DND-41 (cell line): ENCODE measurements at regions not wholly inside any gene's neighbourhood (a gene's known extent, or its start where the extent isn't known, plus 50 kb on each side); places are given as distances from the start of the nearest gene placed in this dataset.

Experiments
- ATAC-seq: fragments of 200-7000 bp; cut with Tn5 transposase; 3 replicates; pipeline ENCODE4 v1.9.1; 2021; ENCODE audit warnings: low read depth; ENCODE audit not compliant: insufficient read depth
- DNase-seq: peaks from one replicate; pipeline ENCODE4 v3.0.0-alpha.2; 2020
- H2AFZ ChIP-seq: 2 replicates; pipeline ENCODE4 v1.6.0; 2012; ENCODE audit warnings: low read depth, low read length
- H3K27ac ChIP-seq: 2 replicates; pipeline ENCODE4 v1.5.1; 2012; ENCODE audit warnings: low read length, inconsistent platforms
- H3K27me3 ChIP-seq: fragments of 200-600 bp; sonication (generic); 2 replicates; pipeline ENCODE4 v1.6.0; 2012; ENCODE audit warnings: low read length, mild to moderate bottlenecking, inconsistent platforms; ENCODE audit not compliant: insufficient read depth, poor library complexity
- H3K36me3 ChIP-seq: 2 replicates; pipeline ENCODE4 v1.5.1; 2012; ENCODE audit warnings: low read length, inconsistent platforms; ENCODE audit not compliant: insufficient read depth
- H3K4me1 ChIP-seq: 2 replicates; pipeline ENCODE4 v1.5.1; 2012; ENCODE audit warnings: mild to moderate bottlenecking, low read length; ENCODE audit not compliant: insufficient read depth
- H3K4me2 ChIP-seq: 2 replicates; pipeline ENCODE4 v1.6.0; 2012; ENCODE audit warnings: mild to moderate bottlenecking, moderate library complexity, low read length, inconsistent platforms; ENCODE audit not compliant: insufficient read depth
- H3K4me3 ChIP-seq, 2 experiments: fragments of 200-600 bp in 1 of 2; shearing (Covaris generic) in 1 of 2; 2 replicates each; pipeline ENCODE4 v1.5.1; 2012 to 2016; ENCODE audit warnings: inconsistent platforms in 2 of 2, low read length in 2 of 2, mild to moderate bottlenecking in 2 of 2, low read depth in 1 of 2, moderate library complexity in 1 of 2
- H3K79me2 ChIP-seq: 2 replicates; pipeline ENCODE4 v1.6.0; 2012; ENCODE audit warnings: low read length, inconsistent platforms; ENCODE audit not compliant: insufficient read depth
- H3K9ac ChIP-seq: 2 replicates; pipeline ENCODE4 v1.6.0; 2012; ENCODE audit warnings: low read depth, mild to moderate bottlenecking, inconsistent platforms, low read length, moderate library complexity
- H3K9me3 ChIP-seq: 2 replicates; pipeline ENCODE4 v1.5.1; 2012; ENCODE audit warnings: low read length, moderate library complexity, mild to moderate bottlenecking, inconsistent platforms; ENCODE audit not compliant: insufficient read depth, severe bottlenecking
- H4K20me1 ChIP-seq: 2 replicates; pipeline ENCODE4 v1.6.0; 2012; ENCODE audit warnings: low read length; ENCODE audit not compliant: insufficient read depth
- EZH2 ChIP-seq: IDR thresholded peaks from 3 replicates; pipeline ENCODE4 v1.6.1; 2012; ENCODE audit warnings: borderline replicate concordance, low read depth, mild to moderate bottlenecking, moderate library complexity, low read length, inconsistent platforms; ENCODE audit not compliant: severe bottlenecking
- TF ChIP-seq, protein P1 (sequence below): IDR thresholded peaks from 2 replicates; pipeline ENCODE4 v1.5.1; 2012; ENCODE audit warnings: borderline replicate concordance, low read length, moderate library complexity, mild to moderate bottlenecking; ENCODE audit not compliant: poor library complexity, severe bottlenecking; ENCODE audit errors: extremely low read depth

DNA sequence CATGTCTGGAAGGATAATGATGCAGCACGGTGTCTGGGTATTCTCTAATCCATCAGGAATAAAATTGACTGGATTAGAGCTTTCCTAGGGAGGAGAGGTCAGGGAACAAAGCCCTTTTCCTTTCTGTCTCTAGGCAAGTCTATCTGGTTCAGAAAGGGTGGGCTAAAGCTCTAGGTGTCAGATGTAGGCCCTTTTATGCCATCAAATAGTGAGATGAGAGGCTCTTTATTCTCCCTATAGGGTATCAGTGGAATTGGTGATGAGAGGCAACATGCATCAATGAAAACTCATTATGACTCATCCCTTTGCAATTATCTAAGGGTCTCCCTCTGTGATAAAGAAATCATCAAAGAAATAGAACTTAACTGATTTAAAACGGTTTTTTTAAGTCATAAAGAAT is 328.0 kb upstream of the CRIM1 start:
- Histone ChIP-seq H3K9me3 (no peaks in the 10 kb centered on the region), H3K4me3 (no peak overlapping the region), H3K79me2 (no peaks in the 10 kb centered on the region)

GRCh38 chr2:36013064-36013463 is 342.5 kb upstream of the CRIM1 start:
- H3K27ac ChIP-seq, result no peak overlapping the region
- DNase-seq (no peak), ATAC-seq (no peak)
- no peaks in the 10 kb centered on the region for H3K9me3 ChIP-seq
- TF ChIP-seq, protein P1, sequence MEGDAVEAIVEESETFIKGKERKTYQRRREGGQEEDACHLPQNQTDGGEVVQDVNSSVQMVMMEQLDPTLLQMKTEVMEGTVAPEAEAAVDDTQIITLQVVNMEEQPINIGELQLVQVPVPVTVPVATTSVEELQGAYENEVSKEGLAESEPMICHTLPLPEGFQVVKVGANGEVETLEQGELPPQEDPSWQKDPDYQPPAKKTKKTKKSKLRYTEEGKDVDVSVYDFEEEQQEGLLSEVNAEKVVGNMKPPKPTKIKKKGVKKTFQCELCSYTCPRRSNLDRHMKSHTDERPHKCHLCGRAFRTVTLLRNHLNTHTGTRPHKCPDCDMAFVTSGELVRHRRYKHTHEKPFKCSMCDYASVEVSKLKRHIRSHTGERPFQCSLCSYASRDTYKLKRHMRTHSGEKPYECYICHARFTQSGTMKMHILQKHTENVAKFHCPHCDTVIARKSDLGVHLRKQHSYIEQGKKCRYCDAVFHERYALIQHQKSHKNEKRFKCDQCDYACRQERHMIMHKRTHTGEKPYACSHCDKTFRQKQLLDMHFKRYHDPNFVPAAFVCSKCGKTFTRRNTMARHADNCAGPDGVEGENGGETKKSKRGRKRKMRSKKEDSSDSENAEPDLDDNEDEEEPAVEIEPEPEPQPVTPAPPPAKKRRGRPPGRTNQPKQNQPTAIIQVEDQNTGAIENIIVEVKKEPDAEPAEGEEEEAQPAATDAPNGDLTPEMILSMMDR, result no peak
- TF ChIP-seq EZH2, result no peak
- no peak overlapping the region for H3K9ac ChIP-seq
- no peak overlapping the region for H3K4me3 ChIP-seq
- no peak overlapping the region for H2AFZ ChIP-seq
- H4K20me1 ChIP-seq, result no peaks in the 10 kb centered on the region
- H3K4me1 ChIP-seq, result no peaks in the 10 kb centered on the region
- H3K27me3 ChIP-seq, result no peaks in the 10 kb centered on the region
- H3K36me3 ChIP-seq, result no peaks in the 10 kb centered on the region
- no peak overlapping the region for H3K4me2 ChIP-seq
- H3K79me2 ChIP-seq, result no peaks in the 10 kb centered on the region

More for the DNA sequence above, 328.0 kb upstream of the CRIM1 start:
- Histone ChIP-seq H3K27me3 (no peaks in the 10 kb centered on the region), H2AFZ (no peak overlapping the region), H3K4me2 (no peak overlapping the region), H3K36me3 (no peaks in the 10 kb centered on the region), H3K4me1 (no peaks in the 10 kb centered on the region), H3K9ac (no peak overlapping the region), H4K20me1 (no peaks in the 10 kb centered on the region), H3K27ac (no peak overlapping the region)
- ATAC-seq (no peak), DNase-seq (no peak)
- no peak for TF ChIP-seq EZH2
- TF ChIP-seq, protein P1, result no peak

DNA sequence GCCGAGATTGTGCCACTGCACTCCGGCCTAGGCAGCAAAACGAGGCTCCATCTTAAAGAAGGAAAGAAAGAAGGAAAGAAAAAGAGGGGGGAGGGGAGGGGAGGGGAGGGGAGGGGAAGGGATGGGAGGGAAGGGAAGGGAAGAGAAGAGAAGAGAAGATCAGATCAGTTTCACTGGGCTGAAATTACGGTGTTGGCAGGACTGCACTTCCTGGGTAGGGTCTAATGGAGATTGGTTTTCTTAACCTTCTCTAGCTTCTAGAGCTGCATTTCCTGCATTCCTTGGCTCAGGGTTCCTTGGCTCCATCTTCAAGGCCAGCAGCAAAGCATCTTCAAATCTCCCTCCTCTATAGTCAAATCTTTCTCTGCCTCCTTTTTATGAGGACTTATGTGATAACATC is 349.1 kb upstream of the CRIM1 start:
- Histone ChIP-seq H2AFZ (no peak overlapping the region), H4K20me1 (no peaks in the 10 kb centered on the region), H3K9me3 (no peaks in the 10 kb centered on the region), H3K4me2 (no peak overlapping the region), H3K4me3 (no peak overlapping the region), H3K9ac (no peak overlapping the region), H3K27ac (no peak overlapping the region), H3K27me3 (no peaks in the 10 kb centered on the region), H3K36me3 (no peaks in the 10 kb centered on the region), H3K79me2 (no peaks in the 10 kb centered on the region), H3K4me1 (no peaks in the 10 kb centered on the region)
- ATAC-seq, result no peak
- TF ChIP-seq EZH2, result no peak
- TF ChIP-seq, protein P1, result no peak
- DNase-seq, result no peak

GRCh38 chr2:36002941-36003340 is 352.6 kb upstream of the CRIM1 start:
- Histone ChIP-seq H3K4me1 (no peaks in the 10 kb centered on the region), H3K79me2 (no peaks in the 10 kb centered on the region), H2AFZ (no peak overlapping the region), H3K4me2 (no peak overlapping the region), H3K9me3 (no peaks in the 10 kb centered on the region), H3K36me3 (no peaks in the 10 kb centered on the region), H3K9ac (no peak overlapping the region), H4K20me1 (no peaks in the 10 kb centered on the region), H3K4me3 (no peak overlapping the region), H3K27ac (no peak overlapping the region), H3K27me3 (no peaks in the 10 kb centered on the region)
- DNase-seq (no peak), ATAC-seq (peak; percentile 40; the same call in 1 of the 3 replicates)
- TF ChIP-seq EZH2, result no peak
- TF ChIP-seq, protein P1, result no peak
